H1 (cell line): ENCODE measurements at regions not wholly inside any gene's neighbourhood (a gene's known extent, or its start where the extent isn't known, plus 50 kb on each side); places are given as distances from the start of the nearest gene placed in this dataset.

Experiments used
- BRCA1 ChIP-seq: IDR thresholded peaks from 2 replicates; pipeline ENCODE4 v1.6.1; 2012; ENCODE audit warnings: low read depth, low read length, improper control_type of control experiment
- CBX5 ChIP-seq: fragments of 300-800, 300-1000 bp; sonication (generic); IDR thresholded peaks from 2 replicates; pipeline ENCODE4 v1.7.1; 2016; ENCODE audit warnings: antibody characterized with exemption, low read length, low read depth
- CHD2 ChIP-seq: IDR thresholded peaks from 2 replicates; pipeline ENCODE4 v1.6.1; 2012; ENCODE audit warnings: low read length, improper control_type of control experiment
- CTBP2 ChIP-seq: IDR thresholded peaks from 2 replicates; pipeline ENCODE4 v1.7.0; 2011; ENCODE audit warnings: borderline replicate concordance, mild to moderate bottlenecking, moderate library complexity, mixed read lengths, low read length; ENCODE audit not compliant: insufficient read depth, insufficient read length
- GABPA ChIP-seq: IDR thresholded peaks from 2 replicates; pipeline ENCODE4 v1.6.1; 2011; ENCODE audit warnings: mild to moderate bottlenecking, low read length, moderate library complexity, borderline replicate concordance; ENCODE audit not compliant: insufficient read depth

GRCh38 chr3:153257673-153258351 lies 95.8 kb downstream of the RAP2B start (continued):
- TF ChIP-seq CBX5 (no peak), CTBP2 (no peak), GABPA (no peak), CHD2 (no peak), BRCA1 (no peak)
